Brain microvascular endothelial cell (primary cell): ENCODE measurements at regions not wholly inside any gene's neighbourhood (a gene's known extent, or its start where the extent isn't known, plus 50 kb on each side); places are given as distances from the start of the nearest gene placed in this dataset.

Experiments used
- DNase-seq: peaks from one replicate; pipeline ENCODE4 v3.0.0-alpha.2; 2020
- H3K27ac ChIP-seq: fragments of 250-450 bp; sonication (Bioruptor Pico); 2 replicates; pipeline ENCODE4 v1.5.1; 2020; ENCODE audit warnings: mild to moderate bottlenecking, moderate library complexity
- H3K27me3 ChIP-seq: fragments of 250-450 bp; sonication (Bioruptor Pico); replicated peaks from 2 replicates; pipeline ENCODE4 v1.5.1; 2020; ENCODE audit warnings: mild to moderate bottlenecking
- H3K36me3 ChIP-seq: fragments of 250-450 bp; sonication (Bioruptor Pico); replicated peaks from 2 replicates; pipeline ENCODE4 v1.5.1; 2020; ENCODE audit warnings: mild to moderate bottlenecking
- H3K4me3 ChIP-seq: 2 replicates; pipeline ENCODE4 v1.5.1; 2011; ENCODE audit warnings: low read depth, mild to moderate bottlenecking, control low read depth, low read length, moderate library complexity
- in situ Hi-C: cut with HindIII; loops from 2 replicates; pipeline ENCODE4 v1.10.0; 2017; ENCODE audit warnings: low sequenced_read_pairs, low pct_ligation_motif_present
- TF ChIP-seq, protein P1 (sequence below): IDR thresholded peaks from 2 replicates; pipeline ENCODE4 v1.5.1; 2011; ENCODE audit warnings: low read depth, mild to moderate bottlenecking, moderate library complexity, low read length, control low read depth, inconsistent platforms; ENCODE audit errors: missing control alignments

DNA sequence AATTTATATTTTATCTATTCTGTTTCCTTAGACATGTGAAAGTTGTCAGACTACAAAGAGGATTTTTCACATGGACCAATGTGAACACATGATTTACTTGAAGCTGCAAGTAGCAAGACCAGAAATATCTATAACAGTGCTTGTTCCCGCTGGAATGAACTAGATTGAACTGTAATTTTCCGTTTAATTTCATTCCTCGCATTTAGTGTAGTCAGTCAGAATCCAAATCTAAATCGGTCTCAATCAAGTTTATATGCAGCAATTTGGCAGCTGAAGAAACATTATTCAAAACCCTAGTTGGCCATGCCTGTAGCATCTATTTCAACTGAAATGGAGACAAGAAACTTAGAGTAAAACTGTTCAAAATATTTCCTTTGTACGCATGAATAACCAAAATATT, 570.7 kb upstream of the SLITRK5 start:
- TF ChIP-seq, protein P1, sequence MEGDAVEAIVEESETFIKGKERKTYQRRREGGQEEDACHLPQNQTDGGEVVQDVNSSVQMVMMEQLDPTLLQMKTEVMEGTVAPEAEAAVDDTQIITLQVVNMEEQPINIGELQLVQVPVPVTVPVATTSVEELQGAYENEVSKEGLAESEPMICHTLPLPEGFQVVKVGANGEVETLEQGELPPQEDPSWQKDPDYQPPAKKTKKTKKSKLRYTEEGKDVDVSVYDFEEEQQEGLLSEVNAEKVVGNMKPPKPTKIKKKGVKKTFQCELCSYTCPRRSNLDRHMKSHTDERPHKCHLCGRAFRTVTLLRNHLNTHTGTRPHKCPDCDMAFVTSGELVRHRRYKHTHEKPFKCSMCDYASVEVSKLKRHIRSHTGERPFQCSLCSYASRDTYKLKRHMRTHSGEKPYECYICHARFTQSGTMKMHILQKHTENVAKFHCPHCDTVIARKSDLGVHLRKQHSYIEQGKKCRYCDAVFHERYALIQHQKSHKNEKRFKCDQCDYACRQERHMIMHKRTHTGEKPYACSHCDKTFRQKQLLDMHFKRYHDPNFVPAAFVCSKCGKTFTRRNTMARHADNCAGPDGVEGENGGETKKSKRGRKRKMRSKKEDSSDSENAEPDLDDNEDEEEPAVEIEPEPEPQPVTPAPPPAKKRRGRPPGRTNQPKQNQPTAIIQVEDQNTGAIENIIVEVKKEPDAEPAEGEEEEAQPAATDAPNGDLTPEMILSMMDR, result no peak
- DNase-seq, result no peak
- in situ Hi-C loops, result no loop called here
- Histone ChIP-seq H3K27ac (no peak overlapping the region), H3K27me3 (no peaks in the 10 kb centered on the region), H3K4me3 (no peak overlapping the region), H3K36me3 (no peaks in the 10 kb centered on the region)

DNA sequence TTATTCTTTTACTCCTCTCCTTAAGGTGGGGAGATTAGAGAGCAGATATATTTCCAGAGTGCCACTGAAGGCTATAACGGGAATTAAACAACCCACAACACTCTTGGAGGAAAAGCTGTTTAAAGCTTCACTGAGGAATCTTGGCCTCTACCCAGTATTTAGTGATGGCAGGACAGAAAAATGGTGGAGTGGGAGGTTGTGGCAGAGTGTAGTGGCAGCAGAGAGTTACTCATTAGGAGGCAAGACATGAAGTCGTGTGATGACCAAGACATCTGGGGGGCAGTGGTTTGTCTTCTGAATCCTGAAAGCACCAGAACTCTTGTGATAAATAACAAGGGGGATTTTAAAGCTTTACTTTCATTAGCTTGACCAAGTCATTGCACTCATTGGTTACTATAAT, 563.5 kb upstream of the SLITRK5 start:
- no peak overlapping the region for H3K4me3 ChIP-seq
- TF ChIP-seq, protein P1, result no peak

DNA sequence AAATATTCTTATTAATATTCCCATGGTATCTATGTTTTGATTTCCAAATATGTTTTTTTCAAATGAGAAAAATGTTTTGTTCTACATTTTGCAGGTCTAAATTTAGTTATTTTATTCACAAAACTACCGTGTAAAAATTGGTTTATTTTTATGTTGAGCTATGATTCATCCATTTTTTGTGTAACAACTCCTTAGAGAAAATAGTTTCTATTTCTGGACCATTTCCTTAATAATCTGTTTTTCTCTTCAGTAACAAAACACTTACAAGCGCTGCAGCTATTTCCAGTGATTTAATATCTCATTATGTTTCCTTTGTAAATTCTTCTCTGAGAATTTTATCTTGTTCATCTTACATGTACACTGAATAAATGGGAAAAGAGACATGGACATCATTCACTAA, 550.7 kb upstream of the SLITRK5 start:
- Histone ChIP-seq H3K27ac (no peak overlapping the region), H3K4me3 (no peak overlapping the region), H3K27me3 (no peaks in the 10 kb centered on the region), H3K36me3 (no peaks in the 10 kb centered on the region)
- no peak for DNase-seq
- in situ Hi-C loops, result no loop called here
- TF ChIP-seq, protein P1, result no peak

More for the DNA sequence above, 563.5 kb upstream of the SLITRK5 start:
- Histone ChIP-seq H3K27ac (no peak overlapping the region), H3K36me3 (no peaks in the 10 kb centered on the region), H3K27me3 (no peaks in the 10 kb centered on the region)
- DNase-seq, result no peak
- in situ Hi-C loops, result no loop called here

DNA sequence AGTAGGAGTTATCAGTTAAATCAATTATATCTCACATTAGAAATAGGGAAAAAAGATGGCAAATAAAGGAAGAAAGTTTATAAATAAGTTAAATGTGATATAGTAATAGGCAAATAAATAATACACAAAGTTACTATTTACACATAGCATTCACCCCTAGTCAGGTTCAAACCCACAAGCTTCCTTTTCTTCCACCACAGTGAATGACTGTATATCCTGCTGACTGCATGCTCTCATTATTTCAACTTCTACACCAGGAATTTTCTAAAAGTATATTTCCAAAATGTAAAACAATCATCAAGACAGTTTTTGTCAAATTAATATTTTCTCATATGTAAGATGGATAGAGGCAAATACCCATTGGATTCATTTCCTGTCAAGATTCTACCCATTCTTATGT, 548.6 kb upstream of the SLITRK5 start:
- Histone ChIP-seq H3K36me3 (no peaks in the 10 kb centered on the region), H3K4me3 (no peak overlapping the region), H3K27ac (peak overlapping the region; percentile 81), H3K27me3 (no peaks in the 10 kb centered on the region)
- TF ChIP-seq, protein P1, result no peak
- peak; percentile 29 for DNase-seq
- in situ Hi-C loops, result no loop called here

DNA sequence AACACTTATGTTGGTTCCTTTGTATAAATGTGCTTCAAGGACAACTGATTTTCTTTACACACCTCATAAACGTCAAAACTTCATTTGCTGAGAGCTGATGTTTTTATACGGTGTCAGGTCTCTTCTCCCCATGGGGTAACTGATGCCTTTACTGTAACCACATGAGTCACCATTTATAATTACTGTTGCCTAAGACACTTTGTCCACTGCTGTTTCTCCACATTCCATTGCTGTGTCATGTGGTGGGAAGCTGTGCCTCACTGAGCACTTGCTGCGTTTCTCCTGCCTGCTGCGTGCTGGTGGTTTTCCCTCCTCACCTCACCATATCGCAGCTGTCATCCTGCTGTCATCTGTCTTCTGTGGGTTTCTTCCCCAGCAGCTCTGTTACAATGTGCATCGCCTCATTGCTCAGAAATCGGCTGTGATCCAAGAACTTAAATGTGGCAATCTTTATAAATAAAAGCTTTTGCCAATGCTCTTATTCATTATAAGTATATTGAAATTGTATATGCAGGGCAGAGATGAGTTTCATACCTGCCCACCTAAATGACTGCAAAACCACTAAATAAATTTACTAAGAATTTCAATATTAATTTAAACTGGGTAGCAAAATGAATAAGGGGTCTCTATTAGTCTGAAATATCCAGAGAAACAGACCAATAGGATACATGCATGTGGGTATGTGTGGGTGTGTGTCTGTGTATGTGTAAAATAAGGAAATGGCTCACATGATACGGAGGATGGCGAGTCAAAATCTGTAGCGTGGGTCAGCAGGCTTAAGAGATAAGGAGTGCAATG, 547.0 kb upstream of the SLITRK5 start:
- Histone ChIP-seq H3K27ac (peak overlapping the region; percentile 84), H3K36me3 (no peaks in the 10 kb centered on the region), H3K4me3 (no peak overlapping the region), H3K27me3 (no peaks in the 10 kb centered on the region)
- in situ Hi-C loops, result no loop called here
- TF ChIP-seq, protein P1, result no peak
- peak; percentile 96 for DNase-seq

DNA sequence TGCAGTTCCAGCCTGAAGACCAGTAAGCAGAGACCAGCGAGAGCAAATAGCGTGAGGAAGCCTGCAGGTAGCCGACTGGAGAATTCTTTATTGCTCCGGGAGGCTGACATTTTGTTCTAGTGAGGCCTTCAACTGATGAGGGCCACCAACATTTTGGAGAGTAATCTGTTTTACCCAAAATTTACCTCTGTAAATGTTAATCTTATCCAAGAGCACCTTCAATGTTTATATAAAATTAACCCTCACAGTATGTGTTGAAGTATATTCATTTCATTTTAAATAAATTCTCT, 546.4 kb upstream of the SLITRK5 start:
- peak overlapping the region; percentile 84 for H3K27ac ChIP-seq
- no peak overlapping the region for H3K4me3 ChIP-seq
- TF ChIP-seq, protein P1, result no peak
- H3K27me3 ChIP-seq, result no peaks in the 10 kb centered on the region
- in situ Hi-C loops, result no loop called here
- no peak for DNase-seq
- H3K36me3 ChIP-seq, result no peaks in the 10 kb centered on the region
